ENCODE measurements at regions not wholly inside any gene's neighbourhood (a gene's known extent, or its start where the extent isn't known, plus 50 kb on each side); places are given as distances from the start of the nearest gene placed in this dataset.
"Not testable (repeated sequence)": the region's sequence is repeated elsewhere in the genome, so short reads cannot be mapped to it uniquely, and the experiment has no call there.

DNA sequence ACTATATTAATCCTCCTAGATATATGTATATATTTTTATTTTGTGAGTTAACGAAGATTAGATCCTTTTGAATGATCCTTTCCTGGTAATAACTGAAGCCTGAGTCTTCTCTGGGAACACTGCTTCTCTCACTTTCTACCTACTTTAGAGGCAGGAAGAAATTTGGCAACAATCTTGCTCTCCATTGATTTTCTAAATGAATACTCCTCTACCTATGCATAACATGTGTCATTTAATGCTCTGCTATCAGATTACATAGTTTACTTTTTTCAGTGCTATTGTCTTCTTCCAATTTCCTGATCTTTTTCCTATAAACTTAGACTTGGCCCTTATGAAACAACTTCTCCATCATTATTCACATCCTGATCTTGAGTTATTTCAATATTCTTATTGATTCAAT, 60.4 kb upstream of the PDHA2 start:
- no peak for DNase-seq

- DNase-seq, result no peak
Observed at GRCh38 chr4:95778666-95779065, 61.2 kb upstream of the PDHA2 start.

DNA sequence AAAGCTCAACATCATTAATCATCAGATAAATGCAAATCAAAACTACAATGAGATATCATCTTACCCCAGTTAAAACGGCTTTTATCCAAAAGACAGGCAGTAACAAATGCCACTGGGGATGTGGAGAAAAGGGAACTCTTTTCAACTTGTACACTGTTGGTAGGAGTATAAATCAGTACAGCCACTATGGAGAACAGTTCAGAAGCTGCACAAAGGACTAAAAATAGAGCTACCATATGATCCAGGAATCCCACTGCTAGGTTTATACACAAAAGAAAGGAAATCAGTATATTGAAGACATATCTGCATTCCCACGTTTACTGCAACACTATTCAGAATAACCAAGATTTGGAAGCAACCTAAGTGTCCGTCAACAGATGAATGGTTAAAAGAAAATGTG, 69.3 kb upstream of the PDHA2 start:
- not testable (repeated sequence) for DNase-seq

DNA sequence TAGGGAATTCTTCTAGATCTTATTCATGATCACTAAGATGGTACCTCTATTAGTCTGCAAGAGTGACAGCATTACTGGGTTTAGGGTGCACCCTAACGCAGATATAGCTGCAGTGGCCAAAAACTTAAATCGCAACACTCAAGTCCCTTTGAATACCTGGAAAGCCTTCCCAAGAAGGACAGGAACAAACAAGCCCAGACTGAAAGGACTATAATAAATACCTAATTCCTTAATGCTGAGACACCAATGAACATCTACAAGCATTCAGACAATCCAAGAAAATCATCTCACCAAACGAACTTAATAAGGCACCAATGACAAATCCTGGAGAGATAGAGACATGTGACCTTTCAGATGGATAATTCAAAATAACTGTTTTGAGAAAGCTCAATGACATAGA, 74.9 kb upstream of the PDHA2 start:
- DNase-seq, result no peak

DNA sequence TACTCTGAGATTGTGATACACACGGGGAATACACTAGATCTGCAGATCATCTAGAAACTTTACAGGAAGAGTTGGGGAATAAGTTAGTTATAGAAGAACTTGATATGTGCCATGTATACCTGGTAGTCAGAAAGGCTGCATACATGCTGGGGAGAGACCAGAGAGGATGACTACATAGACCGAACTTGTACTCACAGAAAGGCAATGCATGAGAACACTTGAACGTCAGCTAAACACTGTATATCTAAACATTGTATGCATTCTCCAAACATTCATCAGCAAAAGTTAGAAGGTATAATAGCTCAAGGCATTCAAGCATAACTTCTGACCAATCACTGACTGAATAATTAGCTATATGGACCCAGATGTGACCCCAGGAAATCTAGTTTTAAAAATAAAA, 78.0 kb upstream of the PDHA2 start:
- DNase-seq, result no peak

DNA sequence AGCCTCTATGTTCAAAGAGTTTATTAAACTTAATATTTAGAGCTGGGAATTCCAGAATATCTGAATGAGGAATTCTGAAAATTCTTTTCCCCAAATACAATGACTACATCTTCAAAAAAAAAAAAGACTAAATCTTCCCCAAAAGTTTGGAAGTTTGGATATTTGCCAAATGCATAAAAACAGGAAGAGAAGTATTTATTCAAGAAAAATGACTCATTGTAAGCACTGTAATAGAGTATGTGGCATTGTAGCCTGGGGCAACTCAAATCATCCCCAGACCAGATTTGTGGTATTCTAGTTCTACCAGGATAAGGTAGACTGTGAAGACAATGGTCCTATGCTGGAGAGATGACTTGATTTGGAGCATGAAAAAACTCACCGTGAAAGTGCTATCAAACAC, 78.5 kb upstream of the PDHA2 start:
- no peak for DNase-seq

- not testable (repeated sequence) for DNase-seq
Observed at GRCh38 chr4:95760646-95761045, 79.2 kb upstream of the PDHA2 start.

GRCh38 chr4:95758001-95758400, 81.9 kb upstream of the PDHA2 start:
- DNase-seq, result no peak

DNA sequence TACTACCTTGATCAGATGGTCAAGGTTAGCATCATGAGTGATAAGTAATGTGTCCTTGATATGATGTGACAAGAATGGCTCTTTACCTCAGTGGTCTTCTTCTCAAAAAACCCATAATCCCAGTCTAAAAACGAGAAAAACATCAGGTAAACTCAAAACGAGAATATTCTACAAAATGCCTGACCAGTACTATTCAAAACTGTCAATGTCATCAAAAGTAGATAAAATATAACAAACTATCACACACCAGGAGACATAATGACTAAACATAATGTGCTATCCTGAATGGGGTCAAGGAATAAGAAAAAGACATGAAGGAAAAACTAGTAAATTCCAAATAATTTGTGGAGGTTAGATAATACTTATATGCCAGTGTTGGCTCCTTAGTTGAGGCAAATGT, 85.2 kb upstream of the PDHA2 start:
- no peak for DNase-seq

- DNase-seq, result no peak
Observed at GRCh38 chr4:95749204-95749603, 90.7 kb upstream of the PDHA2 start.

DNA sequence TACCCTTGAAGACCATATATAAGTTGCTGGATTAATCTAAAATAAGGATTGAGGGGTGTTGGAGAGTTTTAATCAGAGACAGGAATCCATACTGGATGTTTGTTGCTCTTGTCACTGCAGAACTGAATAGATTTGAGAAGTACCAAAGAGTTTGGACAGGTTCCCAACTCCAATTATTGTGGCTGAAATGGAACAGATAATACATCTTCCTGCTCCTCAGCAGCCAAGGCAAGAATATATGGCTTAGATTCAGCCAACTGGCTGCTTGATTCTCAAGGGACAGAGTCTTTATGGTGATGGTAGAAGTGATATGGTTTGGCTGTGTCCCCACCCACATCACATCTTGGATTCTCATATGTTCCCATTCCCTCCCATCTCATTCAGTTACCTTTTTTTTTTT, 97.0 kb upstream of the PDHA2 start:
- no peak for DNase-seq

GRCh38 chr4:95742179-95742578, 97.7 kb upstream of the PDHA2 start:
- DNase-seq, result no peak

GRCh38 chr4:95732061-95732460, 107.8 kb upstream of the PDHA2 start:
- peak; percentile 25 for DNase-seq

GRCh38 chr4:95729596-95729995, 110.3 kb upstream of the PDHA2 start:
- no peak for DNase-seq

DNA sequence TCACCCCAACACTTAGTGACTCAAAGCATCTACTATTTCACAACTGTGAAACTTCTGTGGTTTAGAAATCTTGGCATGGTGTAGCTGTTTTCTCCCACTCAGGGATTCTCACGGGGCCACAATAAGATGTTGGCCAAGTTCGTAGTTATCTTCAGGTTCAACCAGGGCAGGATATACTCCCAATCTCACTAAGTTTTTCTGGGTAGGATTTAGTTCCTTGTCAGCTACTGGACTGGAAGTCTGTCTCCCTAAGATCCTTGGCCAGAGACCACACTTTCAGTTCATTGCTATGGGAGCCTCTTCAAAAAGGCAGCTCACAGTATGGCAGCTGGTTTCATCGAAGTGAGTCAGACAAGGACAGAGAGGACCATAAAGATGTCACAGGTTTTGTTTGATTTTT, 111.7 kb upstream of the PDHA2 start:
- no peak for DNase-seq

- no peak for DNase-seq
Observed at GRCh38 chr4:95715830-95716229, 124.1 kb upstream of the PDHA2 start.

GRCh38 chr4:95714571-95714970, 125.3 kb upstream of the PDHA2 start:
- DNase-seq, result no peak

GRCh38 chr4:95705323-95705722, 134.6 kb upstream of the PDHA2 start:
- no peak for DNase-seq

- no peak for DNase-seq
Observed at GRCh38 chr4:95701500-95702170, 138.3 kb upstream of the PDHA2 start.

- DNase-seq, result no peak
Observed at GRCh38 chr4:95694411-95694810, 145.5 kb upstream of the PDHA2 start.

GRCh38 chr4:95693594-95693993, 144.8 kb upstream of the UNC5C start:
- DNase-seq, result no peak

DNA sequence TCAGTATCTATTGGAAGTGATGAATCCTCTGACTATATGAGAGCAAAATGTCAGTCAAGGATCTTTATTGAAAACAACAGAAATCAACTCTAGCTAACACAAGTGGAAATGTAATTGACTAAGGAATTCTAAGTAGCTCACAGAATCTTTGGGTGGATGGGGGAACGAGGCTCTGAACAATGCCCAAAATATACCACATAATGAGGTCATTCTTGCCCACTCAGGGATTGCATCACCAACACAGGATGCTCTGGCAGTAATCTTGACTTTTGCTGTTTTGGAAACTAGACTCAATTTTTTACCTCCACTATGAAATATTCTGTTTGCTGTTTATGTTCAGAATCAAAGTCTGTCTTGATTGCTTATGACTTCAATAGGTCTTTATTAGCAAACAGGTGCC, 127.4 kb upstream of the UNC5C start:
- DNase-seq, result no peak

DNA sequence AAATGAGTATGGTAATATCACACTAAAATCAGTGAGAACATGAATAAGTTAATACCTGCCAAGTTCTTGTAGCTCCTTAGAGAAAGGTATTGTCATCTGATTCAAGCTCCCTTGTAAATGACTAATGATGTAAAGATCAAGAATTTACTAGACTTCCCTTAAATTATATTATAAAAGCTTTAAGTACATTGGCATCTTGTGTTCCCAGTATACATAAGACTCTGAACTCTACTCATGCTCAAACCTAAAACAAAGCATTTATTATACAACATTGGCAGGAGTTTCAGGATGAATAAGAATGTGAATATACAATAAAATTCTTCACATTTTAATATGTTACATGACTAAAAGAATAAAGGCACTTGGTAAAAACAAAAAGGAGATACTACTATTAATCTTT, 126.8 kb upstream of the UNC5C start:
- no peak for DNase-seq

DNA sequence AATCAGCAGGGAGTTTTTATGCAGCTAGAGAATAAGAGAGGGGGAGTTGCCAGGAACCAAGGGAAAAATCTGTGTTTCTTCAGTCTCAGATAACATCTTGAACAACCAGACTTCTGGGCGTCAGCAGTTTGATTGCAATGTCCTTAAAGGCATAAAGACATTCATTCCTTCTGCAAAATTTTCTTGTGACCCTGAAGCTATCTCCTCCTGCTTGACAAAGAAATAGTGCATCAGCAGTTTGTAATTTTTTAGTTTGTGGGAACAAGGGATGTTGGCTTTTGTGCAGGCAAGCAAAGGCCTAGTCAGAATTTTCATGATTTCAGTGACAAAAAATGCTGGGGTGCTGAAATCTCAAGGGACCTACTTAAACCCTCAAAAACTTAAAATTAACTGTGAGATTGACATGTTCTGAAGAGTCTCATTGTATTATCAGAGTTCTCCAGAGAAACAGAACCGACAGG, 125.8 kb upstream of the UNC5C start:
- peak; percentile 31 for DNase-seq

GRCh38 chr4:95672811-95673210, 124.0 kb upstream of the UNC5C start:
- no peak for DNase-seq

All from left kidney (tissue), 1 donor.